ENCODE measurements at regions not wholly inside any gene's neighbourhood (a gene's known extent, or its start where the extent isn't known, plus 50 kb on each side); places are given as distances from the start of the nearest gene placed in this dataset.

- Mint-ChIP-seq H3K9me3 (no peaks in the 10 kb centered on the region), H3K36me3 (ENCODE audit: low read depth) (no peaks in the 10 kb centered on the region), H3K27me3 (ENCODE audit: low read depth, poor library complexity) (no peaks in the 10 kb centered on the region), H3K4me3 (no peak overlapping the region), H3K4me1 (no peaks in the 10 kb centered on the region), H3K27ac (no peak overlapping the region)
- no peak for DNase-seq
- TF ChIP-seq CTCF (IDR thresholded peaks at IDR 0.05), result no peak
Measured at GRCh38 chr4:162221148-162221547, 57.3 kb upstream of the FSTL5 start.

Data from nephron progenitor cell (in vitro differentiated cells).